HuH-7 (cell line): ENCODE measurements at regions not wholly inside any gene's neighbourhood (a gene's known extent, or its start where the extent isn't known, plus 50 kb on each side); places are given as distances from the start of the nearest gene placed in this dataset.

Source experiments
- DNase-seq: peaks from one replicate; pipeline ENCODE4 v3.0.0; 2011; ENCODE audit warnings: low spot score

- DNase-seq, result no peak
Observed at GRCh38 chr13:58190577-58190976, 559.0 kb downstream of the PCDH17 start.

GRCh38 chr13:58191754-58192153 lies 560.2 kb downstream of the PCDH17 start:
- no peak for DNase-seq

GRCh38 chr13:58202099-58202498 lies 570.6 kb downstream of the PCDH17 start:
- DNase-seq, result no peak

- DNase-seq, result no peak
Observed at GRCh38 chr13:58207501-58207900, 576.0 kb downstream of the PCDH17 start.

- no peak for DNase-seq
Observed at GRCh38 chr13:58235454-58235853, 603.9 kb downstream of the PCDH17 start.

GRCh38 chr13:58238972-58239773 lies 607.6 kb downstream of the PCDH17 start:
- DNase-seq, result no peak

GRCh38 chr13:58239774-58240268 lies 608.3 kb downstream of the PCDH17 start:
- no peak for DNase-seq

GRCh38 chr13:58247080-58247479 lies 615.5 kb downstream of the PCDH17 start:
- no peak for DNase-seq

GRCh38 chr13:58254943-58255342 lies 623.4 kb downstream of the PCDH17 start:
- no peak for DNase-seq

GRCh38 chr13:58266271-58266670 lies 634.7 kb downstream of the PCDH17 start:
- no peak for DNase-seq

- peak; percentile 4 for DNase-seq
Observed at GRCh38 chr13:58298556-58299135, 667.1 kb downstream of the PCDH17 start.

- DNase-seq, result no peak
Observed at GRCh38 chr13:58300224-58300623, 668.7 kb downstream of the PCDH17 start.

- DNase-seq, result no peak
Observed at GRCh38 chr13:58300974-58301681, 669.6 kb downstream of the PCDH17 start.

GRCh38 chr13:58302349-58302748 lies 670.8 kb downstream of the PCDH17 start:
- DNase-seq, result no peak

GRCh38 chr13:58306062-58306461 lies 674.5 kb downstream of the PCDH17 start:
- no peak for DNase-seq

- no peak for DNase-seq
Observed at GRCh38 chr13:58313219-58313618, 681.7 kb downstream of the PCDH17 start.

- no peak for DNase-seq
Observed at GRCh38 chr13:58318495-58319167, 687.1 kb downstream of the PCDH17 start.

- DNase-seq, result no peak
Observed at GRCh38 chr13:58324161-58324560, 692.6 kb downstream of the PCDH17 start.

GRCh38 chr13:58329746-58330145 lies 698.2 kb downstream of the PCDH17 start:
- no peak for DNase-seq

GRCh38 chr13:58340895-58341294 lies 709.4 kb downstream of the PCDH17 start:
- no peak for DNase-seq

- no peak for DNase-seq
Observed at GRCh38 chr13:58341318-58341717, 709.8 kb downstream of the PCDH17 start.

GRCh38 chr13:58343076-58343475 lies 711.5 kb downstream of the PCDH17 start:
- DNase-seq, result no peak
